ENCODE measurements at regions not wholly inside any gene's neighbourhood (a gene's known extent, or its start where the extent isn't known, plus 50 kb on each side); places are given as distances from the start of the nearest gene placed in this dataset.
"Not testable (repeated sequence)": the region's sequence is repeated elsewhere in the genome, so short reads cannot be mapped to it uniquely, and the experiment has no call there.

GRCh38 chr1:223931476-223931875 lies 85.7 kb upstream of the TP53BP2 start:
- not testable (repeated sequence) for H3K4me3 ChIP-seq (ENCODE audit: low read depth, low read length); H3K9me3 ChIP-seq (ENCODE audit: control insufficient read depth, insufficient read depth, low read length); DNase-seq (ENCODE audit: low read depth in 4 of 6, low spot score in 6 of 6); H3K4me1 ChIP-seq (ENCODE audit: control insufficient read depth, insufficient read depth, low read length); H3K27me3 ChIP-seq (ENCODE audit: control insufficient read depth, insufficient read depth, low read length); H3K27ac ChIP-seq (ENCODE audit: low read depth, low read length); H3K36me3 ChIP-seq (ENCODE audit: control insufficient read depth, insufficient read depth, low read length)
- no CpG with 5 or more reads among the region's 1 CpG for WGBS (ENCODE audit: insufficient coverage)

- H3K27ac ChIP-seq (ENCODE audit: low read depth, low read length); DNase-seq (ENCODE audit: low read depth in 4 of 6, low spot score in 6 of 6); H3K4me1 ChIP-seq (ENCODE audit: control insufficient read depth, insufficient read depth, low read length); H3K36me3 ChIP-seq (ENCODE audit: control insufficient read depth, insufficient read depth, low read length); H3K27me3 ChIP-seq (ENCODE audit: control insufficient read depth, insufficient read depth, low read length); H3K4me3 ChIP-seq (ENCODE audit: low read depth, low read length); H3K9me3 ChIP-seq (ENCODE audit: control insufficient read depth, insufficient read depth, low read length): not testable (repeated sequence)
- WGBS (ENCODE audit: insufficient coverage): no CpG with 5 or more reads among the region's 4 CpGs
Measured at GRCh38 chr1:223920805-223921204, 75.1 kb upstream of the TP53BP2 start.

- not testable (repeated sequence) for H3K4me3 ChIP-seq (ENCODE audit: low read depth, low read length); H3K4me1 ChIP-seq (ENCODE audit: control insufficient read depth, insufficient read depth, low read length); H3K27me3 ChIP-seq (ENCODE audit: control insufficient read depth, insufficient read depth, low read length); H3K27ac ChIP-seq (ENCODE audit: low read depth, low read length); DNase-seq (ENCODE audit: low read depth in 4 of 6, low spot score in 6 of 6); H3K36me3 ChIP-seq (ENCODE audit: control insufficient read depth, insufficient read depth, low read length); H3K9me3 ChIP-seq (ENCODE audit: control insufficient read depth, insufficient read depth, low read length)
- WGBS (ENCODE audit: insufficient coverage): no CpG with 5 or more reads among the region's 2 CpGs
Measured at GRCh38 chr1:223915476-223915875, 69.7 kb upstream of the TP53BP2 start.

- WGBS (ENCODE audit: insufficient coverage): no CpG with 5 or more reads among the region's 2 CpGs
- H3K36me3 ChIP-seq (ENCODE audit: control insufficient read depth, insufficient read depth, low read length); H3K27me3 ChIP-seq (ENCODE audit: control insufficient read depth, insufficient read depth, low read length); H3K9me3 ChIP-seq (ENCODE audit: control insufficient read depth, insufficient read depth, low read length); H3K4me3 ChIP-seq (ENCODE audit: low read depth, low read length); DNase-seq (ENCODE audit: low read depth in 4 of 6, low spot score in 6 of 6); H3K27ac ChIP-seq (ENCODE audit: low read depth, low read length); H3K4me1 ChIP-seq (ENCODE audit: control insufficient read depth, insufficient read depth, low read length): not testable (repeated sequence)
Measured at GRCh38 chr1:223913715-223914114, 68.0 kb upstream of the TP53BP2 start.

- not testable (repeated sequence) for H3K27me3 ChIP-seq (ENCODE audit: control insufficient read depth, insufficient read depth, low read length); H3K27ac ChIP-seq (ENCODE audit: low read depth, low read length); H3K36me3 ChIP-seq (ENCODE audit: control insufficient read depth, insufficient read depth, low read length); H3K4me1 ChIP-seq (ENCODE audit: control insufficient read depth, insufficient read depth, low read length); DNase-seq (ENCODE audit: low read depth in 4 of 6, low spot score in 6 of 6); H3K9me3 ChIP-seq (ENCODE audit: control insufficient read depth, insufficient read depth, low read length); H3K4me3 ChIP-seq (ENCODE audit: low read depth, low read length)
- no CpG with 5 or more reads among the region's 4 CpGs for WGBS (ENCODE audit: insufficient coverage)
Measured at GRCh38 chr1:223907943-223908587, 62.3 kb upstream of the TP53BP2 start.

- not testable (repeated sequence) for H3K27ac ChIP-seq (ENCODE audit: low read depth, low read length)
- WGBS (ENCODE audit: insufficient coverage): no CpG with 5 or more reads among the region's 1 CpG
Measured at GRCh38 chr1:223903221-223903620, 57.5 kb upstream of the TP53BP2 start.

GRCh38 chr1:223899775-223900174 lies 54.0 kb upstream of the TP53BP2 start:
- not testable (repeated sequence) for H3K27ac ChIP-seq (ENCODE audit: low read depth, low read length); H3K4me1 ChIP-seq (ENCODE audit: control insufficient read depth, insufficient read depth, low read length); H3K36me3 ChIP-seq (ENCODE audit: control insufficient read depth, insufficient read depth, low read length); DNase-seq (ENCODE audit: low read depth in 4 of 6, low spot score in 6 of 6); H3K4me3 ChIP-seq (ENCODE audit: low read depth, low read length); H3K27me3 ChIP-seq (ENCODE audit: control insufficient read depth, insufficient read depth, low read length); H3K9me3 ChIP-seq (ENCODE audit: control insufficient read depth, insufficient read depth, low read length)
- WGBS (ENCODE audit: insufficient coverage): 80% methylated on average over 1 of the region's 6 CpGs

More at GRCh38 chr1:223903221-223903620, 57.5 kb upstream of the TP53BP2 start:
- H3K4me3 ChIP-seq (ENCODE audit: low read depth, low read length); H3K9me3 ChIP-seq (ENCODE audit: control insufficient read depth, insufficient read depth, low read length); H3K27me3 ChIP-seq (ENCODE audit: control insufficient read depth, insufficient read depth, low read length); DNase-seq (ENCODE audit: low read depth in 4 of 6, low spot score in 6 of 6); H3K36me3 ChIP-seq (ENCODE audit: control insufficient read depth, insufficient read depth, low read length); H3K4me1 ChIP-seq (ENCODE audit: control insufficient read depth, insufficient read depth, low read length): not testable (repeated sequence)

- H3K4me3 ChIP-seq (ENCODE audit: low read depth, low read length); H3K9me3 ChIP-seq (ENCODE audit: control insufficient read depth, insufficient read depth, low read length); H3K36me3 ChIP-seq (ENCODE audit: control insufficient read depth, insufficient read depth, low read length); H3K27ac ChIP-seq (ENCODE audit: low read depth, low read length); H3K27me3 ChIP-seq (ENCODE audit: control insufficient read depth, insufficient read depth, low read length); H3K4me1 ChIP-seq (ENCODE audit: control insufficient read depth, insufficient read depth, low read length); DNase-seq (ENCODE audit: low read depth in 4 of 6, low spot score in 6 of 6): not testable (repeated sequence)
- no CpG with 5 or more reads among the region's 4 CpGs for WGBS (ENCODE audit: insufficient coverage)
Measured at GRCh38 chr1:223897097-223897496, 51.4 kb upstream of the TP53BP2 start.

GRCh38 chr1:223895950-223896349 lies 50.2 kb upstream of the TP53BP2 start:
- not testable (repeated sequence) for H3K27me3 ChIP-seq (ENCODE audit: control insufficient read depth, insufficient read depth, low read length); H3K27ac ChIP-seq (ENCODE audit: low read depth, low read length); DNase-seq (ENCODE audit: low read depth in 4 of 6, low spot score in 6 of 6); H3K4me1 ChIP-seq (ENCODE audit: control insufficient read depth, insufficient read depth, low read length); H3K36me3 ChIP-seq (ENCODE audit: control insufficient read depth, insufficient read depth, low read length); H3K9me3 ChIP-seq (ENCODE audit: control insufficient read depth, insufficient read depth, low read length); H3K4me3 ChIP-seq (ENCODE audit: low read depth, low read length)
- WGBS (ENCODE audit: insufficient coverage): 62% methylated on average over 3 of the region's 7 CpGs

All from spinal cord (tissue), 9 donors.